ENCODE measurements at regions not wholly inside any gene's neighbourhood (a gene's known extent, or its start where the extent isn't known, plus 50 kb on each side); places are given as distances from the start of the nearest gene placed in this dataset.
A peak's percentile ranks its signal among the peaks of the same experiment; 100 is the strongest.

GRCh38 chr5:74433255-74433895, 207.2 kb downstream of the ENC1 start:
- no peak overlapping the region for H3K27ac Mint-ChIP-seq (ENCODE audit: unreplicated experiment)
- no TSS peak for BruUV-seq (replicated peaks)
- peak; percentile 25 for DNase-seq
- peaks cover 4% of the 10 kb centered on the region for H3K9me3 Mint-ChIP-seq (ENCODE audit: low read depth, unreplicated experiment)
- CTCF ChIA-PET = interaction anchor here (0.7 kb wide), 1 partner anchor 965 kb away, joined by 3 read pairs; no protein-coding TSS in a partner anchor
- H3K36me3 Mint-ChIP-seq (ENCODE audit: insufficient read depth, unreplicated experiment) = no peaks in the 10 kb centered on the region
- intact Hi-C loops (cut with micrococcal nuclease; ENCODE audit: unreplicated experiment) = no loop called here
- no peaks in the 10 kb centered on the region for H3K4me1 Mint-ChIP-seq (ENCODE audit: low read depth, unreplicated experiment)
- no peaks in the 10 kb centered on the region for H3K27me3 Mint-ChIP-seq (ENCODE audit: unreplicated experiment)
- TF ChIP-seq, protein P1, sequence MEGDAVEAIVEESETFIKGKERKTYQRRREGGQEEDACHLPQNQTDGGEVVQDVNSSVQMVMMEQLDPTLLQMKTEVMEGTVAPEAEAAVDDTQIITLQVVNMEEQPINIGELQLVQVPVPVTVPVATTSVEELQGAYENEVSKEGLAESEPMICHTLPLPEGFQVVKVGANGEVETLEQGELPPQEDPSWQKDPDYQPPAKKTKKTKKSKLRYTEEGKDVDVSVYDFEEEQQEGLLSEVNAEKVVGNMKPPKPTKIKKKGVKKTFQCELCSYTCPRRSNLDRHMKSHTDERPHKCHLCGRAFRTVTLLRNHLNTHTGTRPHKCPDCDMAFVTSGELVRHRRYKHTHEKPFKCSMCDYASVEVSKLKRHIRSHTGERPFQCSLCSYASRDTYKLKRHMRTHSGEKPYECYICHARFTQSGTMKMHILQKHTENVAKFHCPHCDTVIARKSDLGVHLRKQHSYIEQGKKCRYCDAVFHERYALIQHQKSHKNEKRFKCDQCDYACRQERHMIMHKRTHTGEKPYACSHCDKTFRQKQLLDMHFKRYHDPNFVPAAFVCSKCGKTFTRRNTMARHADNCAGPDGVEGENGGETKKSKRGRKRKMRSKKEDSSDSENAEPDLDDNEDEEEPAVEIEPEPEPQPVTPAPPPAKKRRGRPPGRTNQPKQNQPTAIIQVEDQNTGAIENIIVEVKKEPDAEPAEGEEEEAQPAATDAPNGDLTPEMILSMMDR (IDR thresholded peaks at IDR 0.05; ENCODE audit: unreplicated experiment) = no peak
- H3K4me3 Mint-ChIP-seq (ENCODE audit: low read depth, unreplicated experiment) = no peak overlapping the region

DNA sequence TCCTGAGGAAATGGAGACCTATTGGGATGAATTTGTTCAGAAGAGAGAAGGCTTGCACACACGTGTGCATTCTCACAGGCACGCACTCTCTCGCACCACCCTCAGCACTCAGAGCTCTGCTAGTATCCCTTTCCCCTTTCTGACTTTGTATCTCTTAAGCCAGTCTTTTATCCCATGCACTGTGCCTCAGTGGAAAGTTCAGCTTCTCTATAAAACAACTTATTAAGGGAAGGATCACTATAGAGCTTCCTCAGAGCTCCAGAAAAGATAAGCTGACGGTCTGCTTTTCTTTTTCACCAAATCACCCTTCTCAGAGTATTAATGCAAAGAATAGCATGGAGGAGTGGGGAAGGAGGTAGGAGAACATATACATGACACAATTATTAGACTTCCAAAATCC, 207.8 kb downstream of the ENC1 start:
- Mint-ChIP-seq H3K27me3 (ENCODE audit: unreplicated experiment) (no peaks in the 10 kb centered on the region), H3K27ac (ENCODE audit: unreplicated experiment) (no peak overlapping the region), H3K4me1 (ENCODE audit: low read depth, unreplicated experiment) (no peaks in the 10 kb centered on the region), H3K36me3 (ENCODE audit: insufficient read depth, unreplicated experiment) (no peaks in the 10 kb centered on the region), H3K4me3 (ENCODE audit: low read depth, unreplicated experiment) (no peak overlapping the region), H3K9me3 (ENCODE audit: low read depth, unreplicated experiment) (peaks cover 6% of the 10 kb centered on the region)
- no peak for DNase-seq
- intact Hi-C loops (cut with micrococcal nuclease; ENCODE audit: unreplicated experiment) = no loop called here
- CTCF ChIA-PET = interaction anchor here (0.5 kb wide), 1 partner anchor 17 kb away, joined by 3 read pairs; no protein-coding TSS in a partner anchor
- TF ChIP-seq, protein P1 (IDR thresholded peaks at IDR 0.05; ENCODE audit: unreplicated experiment) = no peak
- BruUV-seq (replicated peaks) = no TSS peak

DNA sequence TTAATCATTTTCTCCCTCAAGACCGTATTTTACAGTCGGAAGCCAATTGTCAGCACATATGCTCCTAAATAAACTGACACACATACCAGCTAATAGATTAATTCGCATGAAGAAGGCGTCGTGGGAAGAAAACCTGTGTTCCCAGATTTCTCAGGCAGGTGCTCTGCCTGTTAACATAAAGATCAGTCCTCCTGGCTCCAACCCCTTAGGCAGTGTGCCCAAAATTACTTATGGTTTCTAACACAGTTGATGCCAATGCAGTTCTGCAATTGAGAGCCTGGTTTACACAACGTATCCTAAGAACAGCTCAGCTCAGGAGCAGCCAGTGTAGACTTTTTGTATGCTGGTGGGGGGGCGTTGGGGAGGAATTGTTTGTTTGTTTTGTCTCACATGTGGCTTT, 208.3 kb downstream of the ENC1 start:
- no peak for DNase-seq
- Mint-ChIP-seq H3K4me1 (ENCODE audit: low read depth, unreplicated experiment) (no peaks in the 10 kb centered on the region), H3K9me3 (ENCODE audit: low read depth, unreplicated experiment) (peaks cover 6% of the 10 kb centered on the region), H3K27me3 (ENCODE audit: unreplicated experiment) (no peaks in the 10 kb centered on the region), H3K36me3 (ENCODE audit: insufficient read depth, unreplicated experiment) (no peaks in the 10 kb centered on the region), H3K27ac (ENCODE audit: unreplicated experiment) (no peak overlapping the region), H3K4me3 (ENCODE audit: low read depth, unreplicated experiment) (no peak overlapping the region)
- intact Hi-C loops (cut with micrococcal nuclease; ENCODE audit: unreplicated experiment) = no loop called here
- BruUV-seq (replicated peaks) = no TSS peak
- CTCF ChIA-PET = interaction anchor here (0.5 kb wide), 1 partner anchor 17 kb away, joined by 3 read pairs; no protein-coding TSS in a partner anchor
- TF ChIP-seq, protein P1 (IDR thresholded peaks at IDR 0.05; ENCODE audit: unreplicated experiment) = no peak

DNA sequence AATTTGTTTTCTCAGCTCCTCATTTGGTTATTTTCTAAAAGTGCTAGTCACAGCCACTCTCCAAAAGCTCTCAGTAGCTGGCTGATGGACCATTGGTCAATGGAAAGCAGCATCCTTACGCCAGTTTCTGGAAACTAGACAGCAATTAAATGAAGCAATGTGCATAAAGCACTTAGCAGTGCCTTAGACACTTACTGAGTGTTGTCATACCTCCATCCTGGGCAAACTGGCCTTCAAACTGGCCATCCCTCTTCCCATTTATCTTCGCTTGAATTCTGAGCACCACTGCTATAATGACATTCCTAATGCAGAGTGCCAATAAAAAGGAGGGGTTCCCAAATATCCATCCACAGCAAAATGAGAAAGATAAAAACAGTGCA, 209.2 kb downstream of the ENC1 start:
- Mint-ChIP-seq H3K4me3 (ENCODE audit: low read depth, unreplicated experiment) (no peak overlapping the region), H3K27ac (ENCODE audit: unreplicated experiment) (no peak overlapping the region), H3K9me3 (ENCODE audit: low read depth, unreplicated experiment) (peaks cover 6% of the 10 kb centered on the region), H3K27me3 (ENCODE audit: unreplicated experiment) (no peaks in the 10 kb centered on the region), H3K4me1 (ENCODE audit: low read depth, unreplicated experiment) (no peaks in the 10 kb centered on the region), H3K36me3 (ENCODE audit: insufficient read depth, unreplicated experiment) (no peaks in the 10 kb centered on the region)
- CTCF ChIA-PET = no interaction called here
- no TSS peak for BruUV-seq (replicated peaks)
- no peak for DNase-seq
- intact Hi-C loops (cut with micrococcal nuclease; ENCODE audit: unreplicated experiment) = no loop called here
- TF ChIP-seq, protein P1 (IDR thresholded peaks at IDR 0.05; ENCODE audit: unreplicated experiment) = no peak

Data from Calu3 (cell line).